ENCODE measurements at regions not wholly inside any gene's neighbourhood (a gene's known extent, or its start where the extent isn't known, plus 50 kb on each side); places are given as distances from the start of the nearest gene placed in this dataset.
"Not testable (repeated sequence)": the region's sequence is repeated elsewhere in the genome, so short reads cannot be mapped to it uniquely, and the experiment has no call there.

- FAIRE-seq, result no peak
Observed at GRCh38 chr22:49403102-49403501, 424.6 kb downstream of the BRD1 start.

GRCh38 chr22:49402169-49402568 lies 425.5 kb downstream of the BRD1 start:
- no peak for FAIRE-seq

- no peak for FAIRE-seq
Observed at GRCh38 chr22:49400941-49401598, 426.6 kb downstream of the BRD1 start.

GRCh38 chr22:49400136-49400940 lies 427.3 kb downstream of the BRD1 start:
- FAIRE-seq, result no peak

GRCh38 chr22:49398646-49399045 lies 429.0 kb downstream of the BRD1 start:
- no peak for FAIRE-seq

- FAIRE-seq, result no peak
Observed at GRCh38 chr22:49398115-49398514, 429.6 kb downstream of the BRD1 start.

GRCh38 chr22:49396817-49397216 lies 430.9 kb downstream of the BRD1 start:
- no peak for FAIRE-seq

GRCh38 chr22:49395617-49396016 lies 432.1 kb downstream of the BRD1 start:
- no peak for FAIRE-seq

GRCh38 chr22:49395062-49395461 lies 432.6 kb downstream of the BRD1 start:
- FAIRE-seq, result not testable (repeated sequence)

- no peak for FAIRE-seq
Observed at GRCh38 chr22:49394116-49394785, 433.4 kb downstream of the BRD1 start.

GRCh38 chr22:49393526-49393925 lies 434.1 kb downstream of the BRD1 start:
- FAIRE-seq, result no peak

GRCh38 chr22:49392841-49393510 lies 434.7 kb downstream of the BRD1 start:
- no peak for FAIRE-seq

GRCh38 chr22:49392247-49392646 lies 435.4 kb downstream of the BRD1 start:
- no peak for FAIRE-seq

GRCh38 chr22:49391436-49391835 lies 436.2 kb downstream of the BRD1 start:
- no peak for FAIRE-seq

- no peak for FAIRE-seq
Observed at GRCh38 chr22:49390954-49391353, 436.7 kb downstream of the BRD1 start.

GRCh38 chr22:49383909-49384308 lies 443.8 kb downstream of the BRD1 start:
- not testable (repeated sequence) for FAIRE-seq

GRCh38 chr22:49382451-49382735 lies 445.3 kb downstream of the BRD1 start:
- no peak for FAIRE-seq

- FAIRE-seq, result no peak
Observed at GRCh38 chr22:49381595-49382450, 445.9 kb downstream of the BRD1 start.

- FAIRE-seq, result no peak
Observed at GRCh38 chr22:49380828-49381114, 446.9 kb downstream of the BRD1 start.

- FAIRE-seq, result no peak
Observed at GRCh38 chr22:49380095-49380827, 447.4 kb downstream of the BRD1 start.

- FAIRE-seq, result no peak
Observed at GRCh38 chr22:49377306-49377705, 450.4 kb downstream of the BRD1 start.

- no peak for FAIRE-seq
Observed at GRCh38 chr22:49373801-49374226, 453.9 kb downstream of the BRD1 start.
